ENCODE measurements at regions not wholly inside any gene's neighbourhood (a gene's known extent, or its start where the extent isn't known, plus 50 kb on each side); places are given as distances from the start of the nearest gene placed in this dataset.
"Not testable (repeated sequence)": the region's sequence is repeated elsewhere in the genome, so short reads cannot be mapped to it uniquely, and the experiment has no call there.

GRCh38 chr14:104403421-104404220 is 175.9 kb upstream of the C14orf180 start:
- DNase-seq, result no peak

GRCh38 chr14:104404922-104405321 is 174.6 kb upstream of the C14orf180 start:
- DNase-seq, result no peak

GRCh38 chr14:104405360-104406226 is 174.0 kb upstream of the C14orf180 start:
- no peak for DNase-seq

- no peak for DNase-seq
Observed at GRCh38 chr14:104406831-104407230, 172.7 kb upstream of the C14orf180 start.

GRCh38 chr14:104416383-104416782 is 163.2 kb upstream of the C14orf180 start:
- no peak for DNase-seq

- DNase-seq, result no peak
Observed at GRCh38 chr14:104419865-104420505, 159.6 kb upstream of the C14orf180 start.

- DNase-seq, result not testable (repeated sequence)
Observed at GRCh38 chr14:104420523-104420922, 159.0 kb upstream of the C14orf180 start.

GRCh38 chr14:104420990-104421389 is 158.6 kb upstream of the C14orf180 start:
- DNase-seq, result no peak

GRCh38 chr14:104421401-104421821 is 158.2 kb upstream of the C14orf180 start:
- DNase-seq, result no peak

GRCh38 chr14:104421892-104422828 is 157.4 kb upstream of the C14orf180 start:
- DNase-seq, result no peak

GRCh38 chr14:104422837-104423681 is 156.5 kb upstream of the C14orf180 start:
- DNase-seq, result no peak

GRCh38 chr14:104423701-104424405 is 155.7 kb upstream of the C14orf180 start:
- DNase-seq, result no peak

- no peak for DNase-seq
Observed at GRCh38 chr14:104424406-104425072, 155.0 kb upstream of the C14orf180 start.

- DNase-seq, result no peak
Observed at GRCh38 chr14:104425171-104425681, 154.3 kb upstream of the C14orf180 start.

- DNase-seq, result no peak
Observed at GRCh38 chr14:104425763-104426646, 153.6 kb upstream of the C14orf180 start.

GRCh38 chr14:104427131-104427851 is 152.3 kb upstream of the C14orf180 start:
- DNase-seq, result no peak

- no peak for DNase-seq
Observed at GRCh38 chr14:104428333-104428851, 151.2 kb upstream of the C14orf180 start.

Data from fibroblast of skin of back (primary cell).